Embryonic facial prominence (tissue), 1 donor: ENCODE measurements at regions not wholly inside any gene's neighbourhood (a gene's known extent, or its start where the extent isn't known, plus 50 kb on each side); places are given as distances from the start of the nearest gene placed in this dataset.

Experiments used
- DNase-seq: peaks from one replicate; pipeline ENCODE4 v3.0.0-alpha.2; 2016; ENCODE audit errors: extremely low spot score

DNA sequence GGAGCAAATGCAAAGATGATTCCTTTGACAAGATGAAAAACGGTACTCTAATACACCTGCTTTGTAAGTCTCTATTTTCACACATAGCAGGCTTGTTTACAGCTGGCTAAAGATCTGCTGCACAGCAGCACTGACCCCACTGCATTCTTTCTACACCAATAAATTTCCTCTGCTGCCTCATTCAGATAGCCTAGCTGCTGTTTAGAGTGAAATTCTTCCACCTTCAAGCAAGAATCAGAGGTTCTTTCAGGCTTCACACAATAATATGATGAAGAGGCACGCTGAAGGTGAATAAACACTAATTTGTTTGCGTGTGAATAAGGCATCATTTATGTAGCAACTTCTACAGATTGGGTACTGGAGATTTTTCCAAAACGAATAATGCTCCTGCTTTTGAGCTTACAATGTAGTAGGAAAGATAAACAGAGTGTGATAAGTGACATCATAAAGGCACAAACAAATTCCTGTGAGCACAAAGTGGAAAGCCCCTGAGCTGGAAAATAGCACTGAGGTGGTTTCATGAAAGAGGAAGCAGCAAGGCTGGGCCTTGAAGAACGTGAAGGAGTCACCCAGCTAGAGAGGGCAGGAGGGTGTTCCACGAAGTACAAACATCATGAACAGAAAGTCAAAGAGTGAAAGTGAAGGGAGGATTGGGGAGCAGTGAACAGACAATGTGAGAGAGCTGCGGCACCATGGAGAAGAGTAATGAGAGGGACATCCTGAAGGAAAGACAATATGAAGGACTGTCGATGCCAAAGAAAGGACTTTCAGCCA is 543.4 kb downstream of the CD83 start:
- no peak for DNase-seq

DNA sequence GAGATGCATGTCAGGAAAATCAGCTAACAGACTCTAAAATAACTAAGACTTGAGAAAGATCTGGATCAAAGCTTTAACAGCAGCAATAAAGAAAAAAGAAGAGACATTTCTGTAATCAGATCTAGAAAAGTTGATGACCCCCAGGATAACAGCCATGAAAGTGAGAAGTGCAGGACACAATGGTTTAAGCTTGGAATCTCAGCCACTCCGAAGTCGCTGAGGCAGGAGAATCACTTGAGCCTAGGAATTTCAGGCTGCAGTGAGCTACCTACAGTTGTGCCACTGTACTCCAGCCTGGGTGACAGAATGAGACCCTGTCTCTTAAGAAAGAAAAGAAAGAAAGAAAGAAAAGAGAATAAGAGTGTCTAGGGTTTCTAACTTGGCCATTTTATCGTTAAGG is 544.1 kb downstream of the CD83 start:
- no peak for DNase-seq

DNA sequence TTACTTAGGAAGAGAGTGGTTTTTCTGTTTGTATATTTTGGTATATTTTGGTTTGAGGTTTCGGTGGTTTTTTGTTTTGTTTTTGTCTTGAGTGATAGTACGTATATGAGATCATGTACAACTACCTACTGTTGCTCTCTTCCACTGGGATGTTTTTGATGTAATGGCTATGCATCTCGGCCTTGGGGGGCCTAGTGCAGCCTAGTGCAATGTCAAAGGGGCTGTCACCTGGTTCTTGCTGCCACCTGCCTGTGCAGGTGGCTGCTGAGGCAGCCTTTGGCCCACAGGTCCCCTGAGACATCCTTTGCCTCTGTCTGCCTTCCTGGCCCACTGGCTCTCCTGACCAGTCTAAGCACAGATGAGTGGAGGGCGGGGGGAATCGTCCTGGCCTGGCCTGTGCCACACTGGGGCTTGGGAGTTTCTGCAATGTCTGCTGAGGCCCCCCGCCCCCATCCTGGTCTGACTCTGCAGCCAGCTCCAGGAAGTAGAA is 546.6 kb downstream of the CD83 start:
- no peak for DNase-seq

DNA sequence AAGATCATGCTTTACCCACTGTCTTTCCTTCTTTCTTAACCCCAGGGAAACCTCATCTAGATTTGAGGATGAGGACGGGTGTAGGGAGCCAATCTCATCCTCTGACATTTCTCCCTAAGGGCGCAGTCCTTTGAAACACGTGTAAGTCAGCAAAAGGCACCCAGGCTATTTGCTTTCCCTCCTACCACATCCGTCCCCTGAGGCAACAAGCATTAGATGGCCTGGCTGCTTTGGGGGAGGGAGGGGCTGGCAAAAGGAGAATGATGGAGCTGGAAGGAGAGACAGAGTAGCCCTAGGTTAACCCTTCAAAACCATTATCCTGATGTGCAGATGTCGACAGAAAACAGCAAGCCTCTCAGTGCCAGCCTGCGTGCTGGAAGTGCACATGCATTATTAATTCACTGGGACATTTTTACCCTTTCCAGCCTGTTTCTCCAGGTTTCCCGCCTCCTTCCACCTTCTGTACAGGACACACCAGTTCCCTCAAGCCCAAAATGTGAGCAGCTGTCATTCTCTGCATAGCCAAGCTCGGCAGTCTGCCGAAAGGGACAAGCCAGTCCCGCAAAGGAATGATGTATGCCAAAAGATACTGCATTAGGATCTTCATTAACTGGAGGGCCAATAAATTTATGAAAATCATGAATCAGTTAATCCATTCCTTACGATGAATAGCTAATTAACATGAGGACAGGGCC is 547.2 kb downstream of the CD83 start:
- no peak for DNase-seq

DNA sequence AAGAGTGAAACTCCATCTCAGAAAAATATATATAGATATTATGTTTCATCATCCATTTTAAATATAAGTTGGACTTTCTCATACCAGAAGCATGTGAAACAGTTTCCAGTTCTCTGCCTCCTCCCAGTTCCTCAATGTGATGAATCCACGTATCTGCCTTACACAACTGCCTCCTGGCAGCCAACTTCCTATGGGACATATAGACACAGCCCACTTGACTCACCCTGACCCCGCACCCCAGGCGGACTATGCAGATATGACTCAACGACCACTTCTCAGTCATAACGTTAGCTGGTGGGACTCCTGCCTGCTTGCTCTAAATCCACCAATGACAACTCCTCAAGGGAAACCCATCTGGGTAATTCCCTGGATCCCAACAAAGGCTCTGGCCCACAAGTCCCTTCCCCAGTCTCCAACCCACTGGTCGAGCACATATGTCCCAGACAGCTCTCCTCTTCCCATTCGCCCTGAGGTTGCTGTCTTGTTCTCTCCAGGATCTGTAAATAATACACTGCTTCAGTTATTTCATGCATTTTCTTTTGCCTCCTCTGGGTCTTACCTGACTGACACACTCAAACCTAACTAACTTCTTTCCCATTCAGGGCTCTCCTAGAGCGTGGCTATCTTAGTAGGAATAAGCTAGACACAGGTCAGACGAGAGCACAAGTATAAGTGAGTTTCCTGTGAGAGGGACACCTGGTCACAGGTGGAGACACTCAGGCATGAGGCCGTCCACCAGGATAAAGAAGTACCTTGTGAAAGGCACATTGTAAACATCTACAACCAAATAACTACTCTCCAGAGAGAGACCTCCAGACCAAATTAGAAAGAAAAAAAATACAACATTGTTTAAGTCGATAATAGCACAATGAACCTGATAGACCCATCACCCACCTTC is 548.5 kb downstream of the CD83 start:
- DNase-seq = no peak

DNA sequence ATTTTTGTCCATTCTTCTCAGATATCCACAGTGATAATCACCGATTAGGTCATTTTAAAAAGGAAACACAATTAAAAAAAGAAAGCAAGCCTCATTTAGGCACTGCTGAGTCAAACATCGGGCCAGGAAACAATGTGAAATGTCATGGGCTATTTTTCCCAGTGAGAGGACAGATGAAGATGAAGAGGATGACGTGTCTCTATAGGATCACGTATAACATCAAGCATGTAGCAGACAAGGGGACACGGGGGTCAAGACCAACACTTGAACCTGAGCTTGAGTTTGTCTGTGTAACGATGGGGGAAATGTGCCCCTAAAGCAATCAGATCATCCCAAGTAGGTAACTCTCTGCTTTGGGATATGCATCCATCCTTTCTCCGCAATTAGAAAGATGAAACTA is 553.2 kb downstream of the CD83 start:
- no peak for DNase-seq

DNA sequence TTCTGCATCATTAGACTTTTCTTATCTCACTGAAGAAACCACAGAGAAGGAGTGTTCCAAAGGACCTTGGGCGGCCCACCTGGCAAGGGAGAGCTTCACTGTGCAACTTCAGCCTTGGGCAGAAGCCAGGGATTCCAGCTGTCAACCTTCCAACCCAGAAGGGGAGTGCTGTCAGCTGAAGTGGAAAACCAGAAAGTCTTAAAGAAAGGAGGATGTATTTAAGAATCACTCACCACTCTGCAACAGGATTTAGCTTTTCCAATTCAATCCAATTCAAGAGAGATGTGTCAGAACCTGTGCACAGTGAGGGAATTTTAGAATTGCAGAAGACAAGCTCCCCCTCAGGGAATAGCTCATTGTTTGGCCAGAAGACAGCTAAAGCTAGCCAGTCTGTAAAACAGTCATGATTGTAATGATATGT is 553.7 kb downstream of the CD83 start:
- no peak for DNase-seq

DNA sequence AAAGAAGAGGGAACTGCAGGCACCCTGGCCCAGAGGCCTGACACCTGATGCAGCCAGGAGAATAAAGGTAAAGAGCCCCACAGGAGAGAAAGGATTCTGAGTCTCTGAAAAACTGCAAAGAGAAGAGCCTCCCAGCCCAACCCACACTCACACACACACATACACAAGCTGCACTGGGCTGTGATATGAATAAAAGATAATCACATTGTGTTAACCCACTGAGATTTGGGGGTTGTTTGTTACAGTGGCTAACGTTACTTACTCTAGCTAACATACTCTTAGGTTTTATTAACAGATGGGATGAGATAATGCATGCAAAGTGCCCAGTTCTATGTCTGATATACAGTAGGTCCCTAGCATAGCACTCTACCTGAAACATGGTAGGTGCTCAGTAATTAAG is 554.4 kb downstream of the CD83 start:
- no peak for DNase-seq

DNA sequence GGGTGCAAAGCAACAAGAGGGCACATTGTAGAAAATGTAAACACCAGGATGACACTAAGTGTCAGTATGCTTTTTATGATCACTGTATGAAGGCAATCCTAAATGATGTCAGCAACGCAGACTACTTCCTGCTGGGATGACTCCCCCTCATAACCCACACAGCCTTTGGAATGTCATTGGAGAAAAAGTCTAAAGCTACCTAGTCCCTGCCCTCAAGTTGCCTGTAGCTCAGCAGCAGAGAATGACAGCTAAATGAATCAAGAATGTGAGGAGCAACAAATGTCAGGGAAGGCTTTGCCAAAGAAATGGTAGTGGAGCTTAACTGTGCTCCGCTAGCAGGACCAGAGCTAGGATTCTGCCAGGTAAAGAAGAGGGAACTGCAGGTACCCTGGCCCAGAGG is 555.6 kb downstream of the CD83 start:
- no peak for DNase-seq

DNA sequence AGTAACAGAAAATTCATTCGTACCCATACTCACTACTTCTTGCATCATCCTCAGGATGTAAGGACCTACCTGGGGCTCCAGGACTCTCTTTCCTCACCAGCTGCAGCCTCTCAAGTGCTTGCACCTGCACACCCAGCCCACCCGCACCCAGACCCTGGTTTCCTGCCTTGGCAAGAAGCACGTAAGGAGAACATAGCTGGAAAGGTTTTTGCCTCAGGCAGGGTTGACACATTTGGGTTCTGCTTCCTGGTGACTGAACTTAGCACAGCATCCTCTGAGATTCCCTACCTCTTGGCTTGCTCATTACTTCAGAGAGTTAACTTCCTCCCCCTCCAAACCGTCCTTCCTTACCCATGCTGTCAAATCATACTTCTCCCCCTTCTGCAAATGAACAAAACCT is 556.9 kb downstream of the CD83 start:
- no peak for DNase-seq

DNA sequence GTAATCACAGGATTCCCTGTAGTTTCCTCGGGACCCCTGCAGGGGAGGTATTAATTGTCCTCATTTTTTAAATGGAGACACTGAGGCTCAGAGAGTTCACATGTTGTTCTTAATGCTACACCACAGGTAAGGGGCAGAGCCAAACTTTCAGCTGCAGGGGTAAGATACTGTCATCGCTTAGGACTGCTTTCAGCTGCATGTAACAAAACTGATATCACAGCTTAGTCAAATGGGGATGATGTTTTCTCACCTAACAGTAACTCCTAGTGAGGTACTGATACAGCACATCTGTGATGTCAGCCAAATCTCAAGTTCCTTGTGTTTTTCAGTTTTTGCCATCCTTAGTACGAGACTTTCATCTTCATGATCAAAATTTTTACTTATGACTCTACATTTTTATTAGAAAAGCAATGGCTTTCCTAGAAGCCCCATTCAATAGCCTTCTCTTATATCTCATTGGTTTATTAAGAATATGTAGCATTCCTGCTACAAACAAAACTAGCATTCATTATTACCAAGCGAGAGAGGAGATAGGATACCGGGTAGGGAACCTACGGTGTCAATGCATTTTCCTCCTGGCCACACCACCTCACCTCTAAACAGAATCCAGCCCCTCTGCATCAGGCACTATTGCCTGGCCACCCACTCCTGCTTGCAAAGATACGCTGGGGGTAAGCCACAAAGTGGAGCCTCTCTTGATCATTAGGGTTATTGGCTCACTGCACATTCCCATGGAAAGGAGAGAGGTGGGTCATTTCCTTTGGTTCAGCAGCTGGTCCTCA is 557.5 kb downstream of the CD83 start:
- no peak for DNase-seq

DNA sequence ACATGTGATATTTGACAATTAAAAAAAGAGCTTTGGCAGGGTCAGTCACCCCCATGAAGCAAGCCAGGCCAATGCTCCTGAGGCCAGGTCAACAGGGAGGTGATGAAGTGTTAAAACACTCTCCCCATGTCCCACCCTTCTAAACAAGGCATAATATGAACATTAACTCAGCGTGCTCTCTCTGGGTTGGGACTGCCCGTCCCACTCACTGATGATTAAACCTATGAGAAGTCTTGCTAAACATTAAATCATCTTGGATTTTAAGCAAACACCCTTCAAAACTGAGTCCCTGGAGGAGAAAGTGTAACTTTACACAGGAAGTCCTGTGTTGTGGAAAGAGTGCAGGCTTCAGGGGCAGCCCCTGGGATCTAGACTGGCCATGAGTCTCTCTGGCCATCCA is 558.5 kb downstream of the CD83 start:
- no peak for DNase-seq

DNA sequence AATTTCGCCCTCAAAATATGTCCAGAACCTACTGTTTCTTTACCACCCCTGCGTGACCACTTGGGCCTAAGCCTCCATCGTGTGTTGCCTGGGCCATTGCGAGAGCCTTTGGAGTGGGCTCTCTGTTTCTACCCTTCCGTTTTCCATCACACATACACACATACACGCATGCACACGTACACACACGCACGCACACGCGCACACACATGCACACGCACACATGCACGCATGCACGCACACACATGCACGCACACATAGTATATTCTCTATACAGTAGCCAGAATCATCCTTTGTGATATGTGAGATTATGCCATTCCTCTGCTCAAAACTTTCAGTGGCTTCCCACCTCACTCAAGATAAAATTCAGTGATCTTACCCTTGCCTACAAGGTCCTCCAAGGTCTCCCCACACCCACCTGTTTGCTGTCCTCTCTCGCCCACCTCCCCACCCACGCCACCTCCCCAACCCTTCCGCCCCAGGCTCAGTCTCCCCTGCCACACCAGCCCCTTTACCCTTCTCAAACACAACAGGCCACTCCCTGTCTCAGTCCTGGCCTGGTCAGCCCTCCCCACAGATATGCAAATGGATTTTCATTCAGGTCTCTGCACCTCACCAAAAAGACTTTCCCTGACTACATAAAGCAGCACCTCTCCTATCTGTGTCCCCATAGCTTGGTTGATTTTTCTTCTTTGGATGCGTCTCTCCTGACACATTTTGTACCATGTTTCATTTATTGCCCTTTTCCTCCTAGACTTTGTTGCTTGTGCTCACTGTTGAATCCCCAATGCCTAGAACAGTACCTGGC is 559.6 kb downstream of the CD83 start:
- DNase-seq = no peak

DNA sequence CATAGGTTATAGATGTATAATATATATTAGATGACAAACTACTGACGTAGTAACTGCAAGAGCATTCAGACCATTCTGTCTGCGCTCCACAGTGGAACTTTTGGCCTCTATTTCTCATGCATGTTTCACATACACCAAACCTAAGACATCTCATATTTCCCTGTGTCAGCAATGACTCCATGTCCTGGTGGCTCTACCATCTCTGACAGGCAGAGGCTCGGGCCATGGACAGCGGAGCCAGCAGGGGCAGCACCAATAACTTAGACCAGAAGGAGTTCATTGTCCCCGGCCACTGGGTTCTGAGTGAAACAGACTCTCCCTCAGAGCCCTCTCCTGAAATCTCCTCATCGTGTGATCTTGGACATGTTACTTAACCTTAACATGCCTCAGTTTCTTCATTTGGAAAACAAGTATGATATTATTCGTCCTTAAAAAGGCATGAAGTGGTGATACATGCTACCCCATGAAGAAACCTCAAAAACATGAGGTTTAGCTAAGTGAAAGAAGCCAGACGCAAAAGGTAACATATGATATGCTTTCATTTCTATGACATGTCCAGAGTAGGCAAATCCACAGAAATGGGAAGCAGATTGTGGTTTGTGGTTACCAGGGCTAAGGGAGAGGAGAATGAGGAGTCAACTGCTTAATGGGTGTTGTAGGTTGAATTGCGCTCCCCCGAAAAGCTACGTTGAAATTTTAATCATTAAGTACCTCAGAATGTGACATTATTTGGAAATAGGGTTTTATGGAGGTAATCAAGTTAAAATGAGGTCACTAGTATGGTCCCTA is 564.0 kb upstream of the JARID2 start:
- no peak for DNase-seq

DNA sequence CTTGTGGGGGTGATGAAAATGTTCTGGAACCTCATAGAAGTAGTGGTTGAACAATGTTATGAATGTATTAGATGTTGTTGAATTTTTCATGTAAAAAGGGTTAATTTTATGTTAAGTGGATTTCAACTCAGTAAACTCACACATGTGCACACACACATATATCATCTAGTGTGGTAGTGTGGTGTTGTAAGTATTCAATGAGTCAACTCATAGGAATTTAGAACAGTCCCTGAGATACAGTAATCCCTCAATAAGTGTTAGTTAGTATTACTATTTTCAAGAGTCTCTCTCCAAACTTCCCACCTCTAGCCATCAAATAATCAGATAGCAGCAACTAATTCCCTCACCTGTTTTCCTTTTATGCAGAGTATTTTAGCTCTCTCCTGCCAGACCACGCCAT is 563.1 kb upstream of the JARID2 start:
- DNase-seq = no peak

DNA sequence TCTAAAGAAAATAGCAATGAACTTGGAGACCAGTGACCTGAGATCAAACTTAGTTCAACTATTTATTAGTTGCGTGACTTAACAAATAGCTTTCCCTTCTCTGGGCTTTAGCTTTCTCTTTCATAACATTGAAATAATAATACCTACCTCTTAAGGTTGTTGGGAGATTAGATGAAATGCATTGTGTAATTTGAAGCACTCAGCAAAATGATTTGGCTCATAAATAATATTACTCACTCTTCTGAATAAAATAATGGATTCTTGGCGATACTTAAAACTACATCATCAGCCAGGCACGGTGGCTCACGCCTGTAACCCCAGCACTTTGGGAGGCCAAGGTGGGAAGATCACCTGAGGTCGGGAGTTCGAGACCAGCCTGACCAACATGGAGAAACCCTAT is 556.2 kb upstream of the JARID2 start:
- no peak for DNase-seq

DNA sequence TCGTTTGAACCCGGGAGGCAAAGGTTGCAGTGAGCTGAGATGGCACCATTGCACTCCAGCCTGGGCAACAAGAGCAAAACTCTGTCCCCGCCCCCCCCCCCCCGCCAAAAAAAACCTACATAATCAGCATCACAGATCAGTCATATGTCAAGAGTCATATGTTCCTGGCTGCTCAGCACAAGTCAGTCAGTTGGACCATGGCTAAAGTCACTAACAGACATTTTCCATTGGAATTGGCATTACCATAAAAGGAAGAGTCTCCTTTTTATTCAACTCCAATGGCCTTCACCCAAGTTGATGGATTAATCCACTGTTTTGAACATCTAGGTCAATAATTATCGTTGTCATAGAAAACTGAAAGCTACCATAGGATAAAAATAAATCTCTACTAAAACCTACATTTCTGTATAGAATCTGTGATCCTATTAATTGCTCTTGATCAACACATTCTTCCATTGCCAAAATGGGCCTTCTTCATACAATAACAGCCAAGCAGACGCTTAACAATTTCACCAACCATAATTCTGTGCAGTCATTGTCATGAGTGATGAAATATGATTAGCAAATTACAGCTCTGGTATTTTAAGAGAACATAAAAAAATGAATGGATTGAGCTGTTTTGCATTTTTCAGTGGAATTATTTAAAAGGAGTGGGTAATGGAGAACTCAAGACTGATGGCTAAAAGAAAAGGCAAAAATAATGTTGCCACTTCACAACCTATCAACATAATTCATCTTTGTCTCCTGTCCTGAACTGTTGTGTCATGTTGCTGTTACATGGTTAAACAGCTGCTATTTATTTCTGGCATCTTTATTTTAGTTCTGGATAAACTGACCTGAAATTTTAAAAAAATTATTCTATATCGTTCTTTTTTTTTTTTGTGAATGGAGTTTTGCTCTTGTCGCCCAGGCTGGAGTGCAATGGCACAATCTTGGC is 555.5 kb upstream of the JARID2 start:
- DNase-seq = no peak

DNA sequence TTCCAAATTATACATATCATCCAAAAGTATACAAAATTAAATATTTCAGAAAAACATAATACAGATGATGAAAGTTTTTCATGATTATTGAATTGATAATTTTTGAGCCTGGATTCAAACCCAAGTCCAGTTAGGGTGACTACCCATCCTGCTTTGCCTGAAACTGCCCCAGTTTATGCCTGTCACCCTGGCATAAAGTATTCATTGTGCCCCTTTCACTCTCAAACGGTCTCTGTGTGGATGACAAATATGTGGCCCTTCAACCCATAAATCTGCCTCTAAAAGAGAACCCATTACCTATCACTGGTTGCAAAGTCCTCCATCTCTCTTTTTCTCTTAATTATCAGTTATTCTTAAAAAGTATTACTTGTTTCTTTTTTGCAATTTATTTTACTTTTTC is 553.7 kb upstream of the JARID2 start:
- DNase-seq = no peak
